ENCODE measurements at regions not wholly inside any gene's neighbourhood (a gene's known extent, or its start where the extent isn't known, plus 50 kb on each side); places are given as distances from the start of the nearest gene placed in this dataset.
"Not testable (repeated sequence)": the region's sequence is repeated elsewhere in the genome, so short reads cannot be mapped to it uniquely, and the experiment has no call there.

DNA sequence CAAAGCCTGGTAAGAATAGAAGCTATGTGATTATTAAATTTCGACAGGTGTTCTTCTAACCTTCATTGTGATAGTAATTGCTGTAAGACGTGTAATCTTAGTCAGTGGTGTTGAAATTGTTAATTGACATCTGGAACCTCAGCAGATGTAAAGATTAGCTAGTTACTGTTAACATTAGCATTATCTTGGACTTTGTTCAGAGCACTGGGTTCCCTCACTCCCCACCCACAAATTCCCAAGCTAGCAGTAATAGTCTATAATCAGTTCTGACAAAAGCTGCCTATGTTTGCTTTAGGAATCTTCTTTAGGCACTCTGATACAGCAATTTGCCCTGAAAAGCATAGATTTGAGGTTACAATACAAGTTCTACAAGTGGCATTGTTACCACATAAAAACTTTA, 233.7 kb downstream of the EN1 start:
- DNase-seq (ENCODE audit: low spot score), result no peak

GRCh38 chr2:118611691-118612090, 235.8 kb downstream of the EN1 start:
- DNase-seq (ENCODE audit: low spot score), result no peak

DNA sequence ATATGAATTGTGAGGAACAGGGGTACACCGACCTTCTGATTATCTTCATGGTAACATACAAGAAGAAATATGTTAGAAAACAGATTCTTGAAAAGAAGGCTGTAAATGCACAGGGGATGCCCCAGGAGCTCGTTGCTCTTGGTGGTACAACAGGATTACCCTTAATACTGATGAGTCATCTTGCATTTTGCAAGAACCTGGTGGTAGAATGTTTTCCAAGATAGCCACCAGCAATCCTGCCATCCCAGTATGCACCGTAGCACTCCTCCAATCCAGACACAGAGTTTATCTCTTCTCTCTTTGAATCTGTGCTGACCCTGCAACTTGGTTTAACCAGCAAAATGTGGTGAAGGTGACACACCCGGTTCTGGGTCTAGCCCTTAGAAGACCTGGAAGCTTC, 238.3 kb downstream of the EN1 start:
- DNase-seq (ENCODE audit: low spot score), result no peak

DNA sequence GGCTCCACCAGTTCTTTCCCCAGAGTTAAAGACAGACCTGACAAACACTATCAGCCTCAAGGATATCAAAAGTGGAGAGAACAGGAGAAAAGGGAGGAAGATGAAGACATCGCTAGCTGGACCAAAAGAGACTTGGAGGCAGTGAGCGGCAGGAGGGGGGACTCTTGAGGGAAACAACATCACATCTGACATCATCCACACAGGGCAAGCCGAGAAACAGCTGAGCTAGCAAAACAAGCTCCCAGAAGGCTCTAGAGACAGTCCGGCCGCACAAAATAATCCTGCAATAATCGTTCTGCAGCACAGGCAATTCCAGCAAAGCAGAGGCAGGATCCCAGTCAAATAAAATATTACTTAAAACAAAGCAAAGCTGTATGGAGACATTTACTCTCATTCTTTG, 239.8 kb downstream of the EN1 start:
- DNase-seq (ENCODE audit: low spot score), result no peak

DNA sequence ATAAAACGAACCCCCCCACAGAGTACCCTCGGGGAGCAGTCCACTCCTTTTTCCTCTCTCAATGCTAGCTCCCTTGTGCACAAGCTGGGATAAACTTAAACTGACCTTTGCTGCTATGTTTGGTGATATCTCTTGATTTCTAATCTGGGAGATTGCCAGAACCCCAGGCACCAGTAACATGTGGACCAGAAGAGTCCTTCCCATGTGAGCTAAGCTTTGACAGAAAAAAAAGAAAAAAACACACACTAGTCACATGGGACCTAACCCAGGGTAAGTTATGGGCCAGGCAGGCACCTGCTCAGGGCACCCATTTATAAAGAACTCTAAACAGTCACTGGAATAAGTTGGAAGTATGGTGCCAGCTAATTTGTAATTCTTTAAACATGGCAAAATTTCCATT, 242.6 kb downstream of the EN1 start:
- no peak for DNase-seq (ENCODE audit: low spot score)

DNA sequence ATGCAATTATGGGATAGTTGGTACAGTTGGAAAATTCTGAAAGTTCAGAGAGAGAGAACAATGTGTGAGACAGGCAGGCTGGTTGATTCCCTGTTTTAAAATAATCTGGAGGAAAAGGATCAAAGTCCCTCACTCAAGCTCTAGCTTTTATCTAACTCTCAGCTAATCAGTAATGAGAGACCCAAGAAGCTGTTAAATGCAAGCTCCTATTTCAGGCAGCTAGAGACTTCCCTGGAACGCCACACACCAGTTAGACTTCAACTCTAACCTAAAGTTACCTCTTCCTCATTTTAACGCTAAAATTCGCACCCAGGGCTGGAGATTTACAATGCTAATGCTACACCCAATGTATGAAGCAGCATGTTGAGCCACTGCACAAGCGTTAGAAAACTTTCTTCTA, 243.1 kb downstream of the EN1 start:
- no peak for DNase-seq (ENCODE audit: low spot score)

- DNase-seq (ENCODE audit: low spot score), result no peak
Observed at GRCh38 chr2:118599141-118599540, 248.3 kb downstream of the EN1 start.

DNA sequence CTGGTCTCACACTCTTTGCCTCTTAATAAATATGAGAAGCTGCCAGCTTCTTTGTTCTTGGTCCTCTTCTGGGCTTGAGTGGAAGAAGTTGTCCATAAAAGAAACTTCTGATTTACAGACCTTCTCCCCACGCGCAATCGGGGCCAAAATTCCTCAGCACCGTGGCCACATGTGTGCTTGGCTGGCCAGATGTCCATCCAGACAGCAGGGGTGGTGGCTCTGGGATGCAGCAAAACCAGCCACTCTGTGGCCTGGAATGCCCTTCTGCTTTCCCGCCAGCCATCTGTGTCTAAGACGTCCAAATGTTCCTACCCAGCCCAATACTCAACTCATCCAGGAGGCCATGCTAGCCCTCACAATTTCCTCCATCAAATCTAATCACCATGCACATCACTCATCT, 250.8 kb downstream of the EN1 start:
- no peak for DNase-seq (ENCODE audit: low spot score)

- DNase-seq (ENCODE audit: low spot score), result no peak
Observed at GRCh38 chr2:118593257-118593656, 254.2 kb downstream of the EN1 start.

- DNase-seq (ENCODE audit: low spot score), result no peak
Observed at GRCh38 chr2:118591223-118591622, 256.2 kb downstream of the EN1 start.

DNA sequence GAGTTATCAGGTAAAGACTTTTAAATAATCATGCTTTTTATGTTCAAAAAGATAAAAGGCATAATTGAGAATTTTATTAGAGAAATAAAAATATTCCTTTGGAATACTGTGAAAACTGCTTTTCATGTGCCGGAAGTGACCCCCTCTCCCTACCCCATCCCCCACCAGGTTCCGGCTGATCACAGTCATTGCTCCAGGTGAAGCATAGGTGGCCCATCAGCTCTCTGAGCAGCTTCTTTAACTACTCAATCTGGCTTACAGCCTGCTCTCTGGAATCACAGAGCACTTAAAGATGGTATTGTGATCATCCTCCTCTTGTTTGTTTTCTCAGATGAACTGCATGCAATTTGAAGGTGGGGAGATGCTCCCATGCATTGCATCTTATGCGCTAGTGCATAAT, 257.7 kb downstream of the EN1 start:
- no peak for DNase-seq (ENCODE audit: low spot score)

DNA sequence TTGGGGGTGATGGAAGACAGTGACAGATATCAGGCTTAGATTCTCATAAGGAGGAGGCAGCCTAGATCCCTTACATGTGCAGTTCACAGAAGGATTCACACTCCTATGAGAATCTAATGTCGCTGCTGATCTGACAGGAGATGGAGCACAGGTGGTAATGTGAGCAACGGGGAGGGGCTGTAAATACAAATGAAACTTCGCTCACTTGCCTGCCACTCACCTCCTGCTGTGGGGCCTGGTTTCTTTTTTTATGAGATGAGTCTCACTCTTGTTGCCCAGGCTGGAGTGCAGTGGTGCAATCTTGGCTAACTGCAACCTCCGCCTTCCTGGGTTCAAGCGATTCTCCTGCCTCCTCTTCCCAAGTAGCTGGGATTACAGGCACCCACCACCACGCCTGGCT, 258.6 kb downstream of the EN1 start:
- DNase-seq (ENCODE audit: low spot score), result no peak

- no peak for DNase-seq (ENCODE audit: low spot score)
Observed at GRCh38 chr2:118586312-118586711, 261.1 kb downstream of the EN1 start.

- no peak for DNase-seq (ENCODE audit: low spot score)
Observed at GRCh38 chr2:118584877-118585276, 262.6 kb downstream of the EN1 start.

GRCh38 chr2:118584062-118584749, 263.2 kb downstream of the EN1 start:
- no peak for DNase-seq (ENCODE audit: low spot score)

- no peak for DNase-seq (ENCODE audit: low spot score)
Observed at GRCh38 chr2:118582058-118582457, 265.4 kb downstream of the EN1 start.

DNA sequence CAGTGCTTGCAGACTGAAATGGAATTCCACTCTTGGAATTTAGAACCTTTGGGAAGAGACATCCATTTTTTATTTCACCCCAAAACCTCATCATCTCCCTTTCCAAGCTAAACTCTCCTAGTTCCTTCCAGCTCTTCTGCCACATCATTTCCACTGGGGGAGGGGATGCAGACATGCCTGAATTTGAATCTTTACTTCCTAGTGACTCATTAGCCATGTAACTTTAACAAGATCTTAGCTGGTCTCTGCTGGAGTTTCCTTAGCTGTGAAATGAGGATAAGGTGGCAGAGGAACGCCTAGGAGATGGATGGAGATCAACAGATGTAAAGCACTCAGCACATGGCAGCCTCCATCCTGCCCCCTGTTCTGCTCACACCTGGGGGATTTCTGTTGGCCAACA, 266.8 kb downstream of the EN1 start:
- DNase-seq (ENCODE audit: low spot score), result no peak

GRCh38 chr2:118580107-118580506, 267.3 kb downstream of the EN1 start:
- DNase-seq (ENCODE audit: low spot score), result no peak

- no peak for DNase-seq (ENCODE audit: low spot score)
Observed at GRCh38 chr2:118577202-118577601, 270.2 kb downstream of the EN1 start.

DNA sequence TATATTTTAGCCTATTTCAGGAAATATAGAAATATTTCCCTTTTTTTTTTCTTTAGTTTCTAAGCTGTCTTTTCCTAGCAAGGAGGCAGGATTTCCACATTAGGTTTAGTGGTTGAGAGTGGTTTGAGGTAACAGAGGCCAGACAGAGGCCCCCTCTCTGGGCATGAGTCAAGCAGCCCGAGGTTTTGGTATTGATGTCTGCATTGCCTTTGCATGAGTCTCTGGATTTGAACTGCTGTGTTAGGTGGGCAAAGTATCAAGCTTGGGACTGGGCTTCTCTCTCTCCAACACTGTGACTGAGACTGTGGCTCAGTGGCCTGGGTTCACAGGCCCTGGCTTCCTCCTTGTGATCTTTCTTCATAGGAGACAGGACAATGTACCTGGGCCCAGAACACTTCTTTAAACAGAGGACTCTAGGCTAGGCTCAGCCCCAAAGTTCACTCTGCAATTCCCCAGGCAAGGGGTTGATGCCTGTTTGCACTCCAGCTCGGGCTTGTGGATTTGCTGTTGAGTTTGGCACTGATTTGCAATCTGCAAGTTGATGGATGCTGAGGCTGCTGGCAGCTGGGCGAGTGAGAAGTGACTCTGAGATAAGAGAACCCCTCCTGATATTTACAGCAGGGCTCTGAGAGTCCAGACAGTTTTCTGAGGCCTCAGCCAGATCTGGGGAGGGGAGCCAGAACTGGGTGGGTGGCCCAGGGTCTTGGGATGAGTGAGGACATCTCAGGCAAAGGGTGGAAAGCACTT, 271.2 kb downstream of the EN1 start:
- no peak for DNase-seq (ENCODE audit: low spot score)

GRCh38 chr2:118572380-118572779, 275.1 kb downstream of the EN1 start:
- not testable (repeated sequence) for DNase-seq (ENCODE audit: low spot score)

GRCh38 chr2:118569876-118570535, 277.4 kb downstream of the EN1 start:
- no peak for DNase-seq (ENCODE audit: low spot score)

DNA sequence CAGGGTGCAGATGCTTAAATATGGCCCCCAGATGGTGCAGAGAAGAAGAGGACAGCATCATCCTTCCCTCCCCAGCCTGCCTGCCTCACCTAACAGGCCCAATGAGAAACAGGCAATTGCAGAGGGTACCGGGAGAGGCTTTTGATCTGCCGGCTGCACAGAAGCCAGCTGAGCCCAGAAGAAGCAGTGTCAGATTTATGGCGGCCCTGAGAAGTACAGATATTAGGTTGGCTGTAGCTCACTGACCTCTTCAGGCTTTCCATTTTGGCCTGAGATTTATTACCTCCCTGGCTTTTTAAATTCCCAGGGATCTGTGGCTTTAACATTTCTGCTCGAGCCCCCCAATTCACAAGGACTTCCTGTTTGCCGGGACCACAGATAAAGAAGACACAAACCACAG, 278.7 kb downstream of the EN1 start:
- DNase-seq (ENCODE audit: low spot score), result no peak

Measured in RKO (cell line).